ENCODE measurements at regions not wholly inside any gene's neighbourhood (a gene's known extent, or its start where the extent isn't known, plus 50 kb on each side); places are given as distances from the start of the nearest gene placed in this dataset.
A peak's percentile ranks its signal among the peaks of the same experiment; 100 is the strongest.

DNA sequence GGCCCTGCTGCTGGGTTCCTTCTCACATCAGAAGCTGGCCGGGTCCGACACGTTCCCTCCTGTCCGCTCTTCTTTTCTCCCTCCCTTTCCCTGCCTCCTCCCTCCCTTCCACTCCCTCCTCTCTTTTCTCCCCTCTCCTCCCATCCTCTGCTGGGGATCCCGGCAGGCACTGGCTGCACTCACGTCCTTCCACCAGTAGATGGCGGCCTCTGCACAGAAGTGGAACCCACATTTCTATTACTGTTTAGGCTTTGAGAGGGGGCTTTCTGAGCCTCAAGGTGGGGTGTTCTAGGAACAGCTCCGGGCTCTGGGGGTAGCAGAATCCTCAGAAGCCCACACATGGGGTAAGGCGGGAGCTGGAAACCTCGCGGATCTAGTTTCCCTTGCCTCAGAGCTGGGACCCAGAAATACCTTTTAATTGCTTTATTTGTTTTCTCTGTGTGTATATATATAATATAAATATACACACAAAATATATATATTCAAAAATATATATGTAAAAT lies 294.2 kb downstream of the ZNF536 start:
- ATAC-seq (peak; percentile 57), DNase-seq (ENCODE audit: low read depth, low spot score) (peak; percentile 25)
- TF ChIP-seq, protein P1, sequence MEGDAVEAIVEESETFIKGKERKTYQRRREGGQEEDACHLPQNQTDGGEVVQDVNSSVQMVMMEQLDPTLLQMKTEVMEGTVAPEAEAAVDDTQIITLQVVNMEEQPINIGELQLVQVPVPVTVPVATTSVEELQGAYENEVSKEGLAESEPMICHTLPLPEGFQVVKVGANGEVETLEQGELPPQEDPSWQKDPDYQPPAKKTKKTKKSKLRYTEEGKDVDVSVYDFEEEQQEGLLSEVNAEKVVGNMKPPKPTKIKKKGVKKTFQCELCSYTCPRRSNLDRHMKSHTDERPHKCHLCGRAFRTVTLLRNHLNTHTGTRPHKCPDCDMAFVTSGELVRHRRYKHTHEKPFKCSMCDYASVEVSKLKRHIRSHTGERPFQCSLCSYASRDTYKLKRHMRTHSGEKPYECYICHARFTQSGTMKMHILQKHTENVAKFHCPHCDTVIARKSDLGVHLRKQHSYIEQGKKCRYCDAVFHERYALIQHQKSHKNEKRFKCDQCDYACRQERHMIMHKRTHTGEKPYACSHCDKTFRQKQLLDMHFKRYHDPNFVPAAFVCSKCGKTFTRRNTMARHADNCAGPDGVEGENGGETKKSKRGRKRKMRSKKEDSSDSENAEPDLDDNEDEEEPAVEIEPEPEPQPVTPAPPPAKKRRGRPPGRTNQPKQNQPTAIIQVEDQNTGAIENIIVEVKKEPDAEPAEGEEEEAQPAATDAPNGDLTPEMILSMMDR (IDR thresholded peaks at IDR 0.05), result peak; percentile 99
- TF ChIP-seq SIN3A (IDR thresholded peaks at IDR 0.05; ENCODE audit: borderline replicate concordance, insufficient read depth, low read depth, low read length), result no peak
- no peaks in the 10 kb centered on the region for H3K9me3 ChIP-seq (ENCODE audit: control insufficient read depth, insufficient read depth, low read depth, low read length)
- H3K4me1 ChIP-seq (ENCODE audit: control insufficient read depth, insufficient read depth, low read length), result 0 out of 2 replicates have a peak, but pooled peaks cover 3% of the 10 kb centered on the region
- H3K4me3 ChIP-seq (ENCODE audit: low read depth in 2 of 2, low read length in 2 of 2), result no peak overlapping the region
- peaks cover 23% of the 10 kb centered on the region for H3K27me3 ChIP-seq (ENCODE audit: control insufficient read depth, insufficient read depth, low read length)
- ChIA-PET CTCF (interaction anchor here (0.5 to 1.0 kb wide), 4 partner anchors 187 to 1558 kb away, joined by 3 to 4 read pairs (median 3); no protein-coding TSS in a partner anchor), POLR2A (no interaction called here)
- no peaks in the 10 kb centered on the region for H3K36me3 ChIP-seq (ENCODE audit: control insufficient read depth, insufficient read depth, low read length)
- BruUV-seq (replicated peaks), result no TSS peak
- intact Hi-C loops (cut with micrococcal nuclease; ENCODE audit: unreplicated experiment), result no loop called here
- no peak overlapping the region for H3K27ac ChIP-seq (ENCODE audit: low read length)
- in situ Hi-C loops (cut with HindIII; ENCODE audit: low pct_unique_long_range_greater_than_20kb, low sequenced_read_pairs), result no loop called here

- no peak for DNase-seq (ENCODE audit: low read depth, low spot score)
- TF ChIP-seq, protein P1 (IDR thresholded peaks at IDR 0.05), result no peak
- TF ChIP-seq REST (IDR thresholded peaks at IDR 0.05; ENCODE audit: insufficient read depth in 1 of 2, low read depth in 2 of 2, low read length in 1 of 2), result no peak
- TF ChIP-seq TCF7L2 (IDR thresholded peaks at IDR 0.05; ENCODE audit: low read depth, low read length), result no peak
- TF ChIP-seq SIN3A (IDR thresholded peaks at IDR 0.05; ENCODE audit: borderline replicate concordance, insufficient read depth, low read depth, low read length), result no peak
- TF ChIP-seq POLR2AphosphoS5 (IDR thresholded peaks at IDR 0.05; ENCODE audit: low read depth, low read length), result no peak
Measured at GRCh38 chr19:30665449-30665848, 293.3 kb downstream of the ZNF536 start.

More at GRCh38 chr19:30665449-30665848, 293.3 kb downstream of the ZNF536 start:
- ChIA-PET CTCF (interaction anchor here (0.6 kb wide), 1 partner anchor 200 kb away, joined by 4 read pairs; no protein-coding TSS in a partner anchor), POLR2A (no interaction called here)
- ATAC-seq, result no peak
- Histone ChIP-seq H3K36me3 (ENCODE audit: control insufficient read depth, insufficient read depth, low read length) (no peaks in the 10 kb centered on the region), H3K27me3 (ENCODE audit: control insufficient read depth, insufficient read depth, low read length) (peaks cover 23% of the 10 kb centered on the region), H3K4me3 (ENCODE audit: low read depth in 2 of 2, low read length in 2 of 2) (no peak overlapping the region), H3K27ac (ENCODE audit: low read length) (no peak overlapping the region), H3K4me1 (ENCODE audit: control insufficient read depth, insufficient read depth, low read length) (0 out of 2 replicates have a peak, but pooled peaks cover 3% of the 10 kb centered on the region), H3K9me3 (ENCODE audit: control insufficient read depth, insufficient read depth, low read depth, low read length) (no peaks in the 10 kb centered on the region)
- intact Hi-C loops (cut with micrococcal nuclease; ENCODE audit: unreplicated experiment) (no loop called here), in situ Hi-C loops (cut with HindIII; ENCODE audit: low pct_unique_long_range_greater_than_20kb, low sequenced_read_pairs) (no loop called here)
- BruUV-seq (replicated peaks), result no TSS peak

Measured in Panc1 (cell line).